Heart right ventricle (tissue), 16 donors: ENCODE measurements at regions not wholly inside any gene's neighbourhood (a gene's known extent, or its start where the extent isn't known, plus 50 kb on each side); places are given as distances from the start of the nearest gene placed in this dataset.

Source experiments
- ATAC-seq, 8 donors: fragments of 200-7000 bp; cut with Tn5 transposase; one replicate each; pipeline ENCODE4 v1.9.1; 2020; ENCODE audit warnings: mild to moderate bottlenecking in 8 of 8, moderate library complexity in 8 of 8, moderate number of reproducible peaks in 1 of 8
- DNase-seq, 2 donors: peaks; one replicate each; pipeline ENCODE4 v3.0.0-alpha.2; 2020
- H3K27ac ChIP-seq, 10 donors: fragments of 200-600 bp; sonication (generic) in 2 of 10; one replicate each; pipeline versions ENCODE4 v1.5.0 to v1.8.0; 2020 to 2022; ENCODE audit warnings: mild to moderate bottlenecking in 3 of 10
- H3K27me3 ChIP-seq, 7 donors: fragments of 200-600 bp; one replicate each; pipeline ENCODE4 v1.8.0; 2021 to 2022; ENCODE audit warnings: mild to moderate bottlenecking in 2 of 7
- H3K36me3 ChIP-seq, 9 donors: fragments of 200-600 bp; sonication (generic) in 1 of 9; one replicate each; pipeline versions ENCODE4 v1.5.0 to v1.8.0; 2020 to 2022; ENCODE audit warnings: mild to moderate bottlenecking in 2 of 9
- H3K4me1 ChIP-seq, 9 donors: fragments of 200-600 bp; sonication (generic) in 1 of 9; one replicate each; pipeline versions ENCODE4 v1.5.0 to v1.8.0; 2020 to 2022; ENCODE audit warnings: mild to moderate bottlenecking in 4 of 9
- H3K4me3 ChIP-seq, 10 donors: fragments of 200-600 bp; sonication (generic) in 2 of 10; one replicate each; pipeline versions ENCODE4 v1.5.0 to v1.8.0; 2020 to 2022; ENCODE audit warnings: mild to moderate bottlenecking in 7 of 10, moderate library complexity in 2 of 10
- H3K9me3 ChIP-seq, 11 donors: fragments of 200-600 bp in 10 of 11; sonication (generic) in 2 of 11; one replicate each; pipeline versions ENCODE4 v1.5.0 to v1.8.0; 2013 to 2022; ENCODE audit warnings: mild to moderate bottlenecking in 2 of 11, control low read depth in 1 of 11, moderate library complexity in 1 of 11
- WGBS, 2 donors: extraction: QIAGEN DNeasy Blood & Tissue Kit; methylation state at CpG; one replicate each; pipeline ENCODE4 v1.1.7; 2013; ENCODE audit warnings: inconsistent platforms in 1 of 2; 5-methylcytosine and 5-hydroxymethylcytosine counted together
- intact Hi-C, 10 donors: fragments of 100-400 bp; cut with DNase I; formaldehyde crosslinking; loops; one replicate each; pipeline versions ENCODE4 v1.11.1 to v1.14.2; 2022
- TF ChIP-seq, protein P1 (sequence below), 9 donors: fragments of 200-600 bp; sonication (generic) in 2 of 9; IDR thresholded peaks; one replicate each; pipeline versions ENCODE4 v1.5.0 to v1.8.0; 2021 to 2022; ENCODE audit warnings: antibody characterized with exemption in 9 of 9, mild to moderate bottlenecking in 5 of 9, moderate library complexity in 1 of 9
- donor health status: Arrhythmogenic right ventricular cardiomyopathy.
- donor health status: ischemic (EF 13 %, LVEDD 7.1; RV severe dilation, severe dysfunction).
- donor health status: healthy with polysubstance abuse.
- donor health status: DM: no; HTN: yes; CAD: no.
- donor health status: DM: no; HTN: no; CAD: no.
- donor health status: ischemic (EF 25% LVEDD 6.9; RV normal size, moderate dysfunction).
- donor health status: ischemic (EF 25% LVEDD 5.7; RV mildly dilated, moderate dysfunction).
- donor health status: healthy.
- donor health status: DM: yes; HTN: yes; CAD: no.
- donor health status: Ischemic cardiomyopathy.
- donor health status: ischemic (EF 35%, LVEDD 5.7; RV mildly dilated, moderate dysfunction).
- donor health status: nonischemic (EF 11% LVEDD 7.7; RV severe dilation, severe dysfunction).
- donor health status: DM: yes; HTN: yes; CAD: no.
- donor health status: PGD.
- donor health status: ischemic (EF 29% LVEDD 5.4; RV normal size, mild dysfunction).
- donor health status: nonischemic (EF 23%, LVEDD 6.1; RV moderate dilation, normal function).

DNA sequence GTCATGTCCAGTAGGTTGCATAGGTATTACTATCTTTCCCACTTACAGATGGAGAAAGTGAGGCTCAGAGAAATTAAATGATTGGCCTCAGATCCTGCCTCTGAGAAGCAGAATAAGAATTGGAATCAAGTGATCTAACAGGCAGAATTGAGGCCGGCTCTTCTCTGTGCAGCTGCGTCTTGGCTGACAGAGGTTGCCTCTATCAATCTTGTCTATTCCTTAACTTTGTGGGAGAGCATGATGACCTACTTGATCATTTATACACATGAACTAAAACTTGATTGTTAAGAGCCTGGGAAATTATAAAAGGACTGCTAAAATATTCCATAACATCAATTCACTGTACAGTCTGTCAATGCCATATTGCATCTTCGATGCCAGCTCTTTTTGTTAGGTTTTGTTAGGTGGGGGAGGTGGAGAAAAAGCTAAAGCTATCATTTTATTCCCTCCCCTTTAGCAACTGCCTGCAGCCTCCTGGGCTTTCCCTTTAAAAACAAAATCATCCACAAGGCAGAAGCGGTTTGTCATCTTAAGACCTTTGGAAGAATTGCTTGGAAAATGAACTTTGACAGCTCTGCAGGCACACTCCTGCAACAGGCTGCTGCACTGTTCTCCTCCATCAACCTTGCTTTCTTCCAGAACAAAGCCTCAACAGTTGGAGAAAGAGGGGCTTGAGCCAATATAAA, 247.4 kb downstream of the SMARCA2 start:
- Histone ChIP-seq H3K9me3 (no peaks in the 10 kb centered on the region), H3K27ac (no peak overlapping the region), H3K4me3 (no peak overlapping the region), H3K27me3 (no peaks in the 10 kb centered on the region), H3K4me1 (peaks cover 0 to 29% (median 6%) of the 10 kb centered on the region in 9 donors), H3K36me3 (no peaks in the 10 kb centered on the region)
- intact Hi-C loops: no loop called here
- no peak for ATAC-seq
- WGBS, 2 donors: 77 to 79% methylated on average over 4 of the region's 4 CpGs
- DNase-seq: no peak
- TF ChIP-seq, protein P1, sequence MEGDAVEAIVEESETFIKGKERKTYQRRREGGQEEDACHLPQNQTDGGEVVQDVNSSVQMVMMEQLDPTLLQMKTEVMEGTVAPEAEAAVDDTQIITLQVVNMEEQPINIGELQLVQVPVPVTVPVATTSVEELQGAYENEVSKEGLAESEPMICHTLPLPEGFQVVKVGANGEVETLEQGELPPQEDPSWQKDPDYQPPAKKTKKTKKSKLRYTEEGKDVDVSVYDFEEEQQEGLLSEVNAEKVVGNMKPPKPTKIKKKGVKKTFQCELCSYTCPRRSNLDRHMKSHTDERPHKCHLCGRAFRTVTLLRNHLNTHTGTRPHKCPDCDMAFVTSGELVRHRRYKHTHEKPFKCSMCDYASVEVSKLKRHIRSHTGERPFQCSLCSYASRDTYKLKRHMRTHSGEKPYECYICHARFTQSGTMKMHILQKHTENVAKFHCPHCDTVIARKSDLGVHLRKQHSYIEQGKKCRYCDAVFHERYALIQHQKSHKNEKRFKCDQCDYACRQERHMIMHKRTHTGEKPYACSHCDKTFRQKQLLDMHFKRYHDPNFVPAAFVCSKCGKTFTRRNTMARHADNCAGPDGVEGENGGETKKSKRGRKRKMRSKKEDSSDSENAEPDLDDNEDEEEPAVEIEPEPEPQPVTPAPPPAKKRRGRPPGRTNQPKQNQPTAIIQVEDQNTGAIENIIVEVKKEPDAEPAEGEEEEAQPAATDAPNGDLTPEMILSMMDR (IDR thresholded peaks at IDR 0.05): no peak

DNA sequence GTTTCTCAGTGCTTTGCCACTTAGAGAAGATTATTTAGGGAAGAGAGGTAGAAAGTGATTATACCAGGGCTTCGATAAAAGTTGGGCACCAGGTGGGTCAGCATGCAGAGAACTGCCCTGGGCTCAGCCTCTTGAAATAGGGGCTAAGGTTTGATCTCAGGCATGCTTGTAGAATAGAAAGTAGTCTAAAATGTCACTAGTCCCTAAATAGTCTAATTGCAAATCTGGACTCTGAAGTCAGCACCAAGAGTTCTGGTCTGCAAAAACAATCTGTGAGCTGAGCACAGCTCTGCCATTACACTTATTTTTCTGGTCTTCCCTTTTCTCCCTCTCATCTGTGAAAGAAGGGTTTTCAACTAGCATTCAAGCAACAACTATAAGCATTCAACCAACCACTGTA, 248.0 kb downstream of the SMARCA2 start:
- no peak overlapping the region for H3K4me3 ChIP-seq
- no peaks in the 10 kb centered on the region for H3K27me3 ChIP-seq
- intact Hi-C loops: no loop called here
- no peak for DNase-seq
- no peaks in the 10 kb centered on the region for H3K36me3 ChIP-seq
- TF ChIP-seq, protein P1 (IDR thresholded peaks at IDR 0.05): no peak
- peaks cover 0 to 30% (median 6%) of the 10 kb centered on the region in 9 donors for H3K4me1 ChIP-seq
- H3K9me3 ChIP-seq: no peaks in the 10 kb centered on the region
- no peak overlapping the region for H3K27ac ChIP-seq
- 92 to 100% methylated on average over 1 of the region's 1 CpG for WGBS, 2 donors
- no peak for ATAC-seq

- Histone ChIP-seq H3K36me3 (no peaks in the 10 kb centered on the region), H3K27me3 (no peaks in the 10 kb centered on the region), H3K4me1 (peaks cover 0 to 30% (median 6%) of the 10 kb centered on the region in 9 donors), H3K9me3 (no peaks in the 10 kb centered on the region), H3K27ac (no peak overlapping the region), H3K4me3 (no peak overlapping the region)
- WGBS, 2 donors: 46 to 53% methylated on average over 3 of the region's 3 CpGs
- intact Hi-C loops: no loop called here
- DNase-seq (no peak), ATAC-seq (no peak)
- TF ChIP-seq, protein P1 (IDR thresholded peaks at IDR 0.05): no peak
These were observed 248.5 kb downstream of the SMARCA2 start for GRCh38 chr9:2263665-2264064.

GRCh38 chr9:2264081-2264480, 248.9 kb downstream of the SMARCA2 start:
- no peak overlapping the region for H3K4me3 ChIP-seq
- H3K27ac ChIP-seq: no peak overlapping the region
- H3K36me3 ChIP-seq: no peaks in the 10 kb centered on the region
- H3K27me3 ChIP-seq: no peaks in the 10 kb centered on the region
- TF ChIP-seq, protein P1 (IDR thresholded peaks at IDR 0.05): no peak
- DNase-seq (no peak), ATAC-seq (no peak)
- intact Hi-C loops: no loop called here
- 95 to 97% methylated on average over 8 of the region's 8 CpGs for whole genome bisulfite sequencing, 2 donors
- H3K9me3 ChIP-seq: no peaks in the 10 kb centered on the region
- peaks cover 0 to 30% (median 6%) of the 10 kb centered on the region in 9 donors for H3K4me1 ChIP-seq
